HG03103 (cell line): ENCODE measurements at regions not wholly inside any gene's neighbourhood (a gene's known extent, or its start where the extent isn't known, plus 50 kb on each side); places are given as distances from the start of the nearest gene placed in this dataset.

ENCODE experiments used
- ATAC-seq: cut with Tn5 transposase; IDR thresholded peaks from one replicate; pipeline ENCODE4 v1.9.1; 2021; ENCODE audit warnings: low read depth; ENCODE audit not compliant: unreplicated experiment

- ATAC-seq: no peak
These were observed 78.8 kb upstream of the TENT5A start for GRCh38 chr6:81831274-81831673.

- no peak for ATAC-seq
These were observed 74.3 kb upstream of the TENT5A start for GRCh38 chr6:81826784-81827183.

- ATAC-seq: no peak
These were observed 70.1 kb upstream of the TENT5A start for GRCh38 chr6:81822568-81822967.

- ATAC-seq: no peak
These were observed 69.0 kb upstream of the TENT5A start for GRCh38 chr6:81821449-81821848.

- no peak for ATAC-seq
These were observed 68.5 kb upstream of the TENT5A start for GRCh38 chr6:81820980-81821379.

GRCh38 chr6:81820422-81820821, 67.9 kb upstream of the TENT5A start:
- ATAC-seq: no peak

- no peak for ATAC-seq
These were observed 67.3 kb upstream of the TENT5A start for GRCh38 chr6:81819767-81820166.

- no peak for ATAC-seq
These were observed 66.5 kb upstream of the TENT5A start for GRCh38 chr6:81818901-81819361.

GRCh38 chr6:81816380-81816779, 63.9 kb upstream of the TENT5A start:
- no peak for ATAC-seq

GRCh38 chr6:81814370-81815076, 62.0 kb upstream of the TENT5A start:
- no peak for ATAC-seq

- no peak for ATAC-seq
These were observed 60.8 kb upstream of the TENT5A start for GRCh38 chr6:81813305-81813704.

GRCh38 chr6:81812401-81812800, 59.9 kb upstream of the TENT5A start:
- no peak for ATAC-seq

- no peak for ATAC-seq
These were observed 56.5 kb upstream of the TENT5A start for GRCh38 chr6:81808851-81809570.

- ATAC-seq: no peak
These were observed 54.5 kb upstream of the TENT5A start for GRCh38 chr6:81806793-81807565.

- ATAC-seq: no peak
These were observed 49.9 kb upstream of the TENT5A start for GRCh38 chr6:81802356-81802755.
